DMS114 treated with DMSO at 0.1 percent for 48 hours (cell line): ENCODE measurements at regions not wholly inside any gene's neighbourhood (a gene's known extent, or its start where the extent isn't known, plus 50 kb on each side); places are given as distances from the start of the nearest gene placed in this dataset.
"Not testable (repeated sequence)": the region's sequence is repeated elsewhere in the genome, so short reads cannot be mapped to it uniquely, and the experiment has no call there.

Source experiments
- DNase-seq: peaks from one replicate; lab custom pipeline; 2025; ENCODE audit not compliant: unreplicated experiment; lab: John Stamatoyannopoulos, UW

DNA sequence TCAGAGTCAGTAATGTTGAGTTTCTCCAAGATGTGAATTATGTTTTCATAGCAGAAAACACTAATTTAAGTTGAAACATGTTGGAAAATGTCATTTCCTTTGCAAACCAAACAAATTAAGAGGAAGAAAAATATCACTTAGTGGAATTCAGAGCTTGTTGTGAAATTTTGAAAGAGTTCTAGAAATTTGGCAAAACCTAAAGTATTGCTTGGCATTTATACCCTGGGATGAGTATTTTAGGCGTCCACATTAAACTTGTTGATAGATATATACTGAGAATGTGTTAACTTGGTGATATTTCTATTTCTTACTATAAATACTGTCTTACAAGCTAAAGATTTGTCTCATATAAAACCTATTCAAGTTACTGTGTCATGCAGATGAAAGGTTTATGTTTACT lies 335.2 kb downstream of the NSUN3 start:
- DNase-seq: no peak

- no peak for DNase-seq
Measured at GRCh38 chr3:94401466-94401865, 338.6 kb downstream of the NSUN3 start.

DNA sequence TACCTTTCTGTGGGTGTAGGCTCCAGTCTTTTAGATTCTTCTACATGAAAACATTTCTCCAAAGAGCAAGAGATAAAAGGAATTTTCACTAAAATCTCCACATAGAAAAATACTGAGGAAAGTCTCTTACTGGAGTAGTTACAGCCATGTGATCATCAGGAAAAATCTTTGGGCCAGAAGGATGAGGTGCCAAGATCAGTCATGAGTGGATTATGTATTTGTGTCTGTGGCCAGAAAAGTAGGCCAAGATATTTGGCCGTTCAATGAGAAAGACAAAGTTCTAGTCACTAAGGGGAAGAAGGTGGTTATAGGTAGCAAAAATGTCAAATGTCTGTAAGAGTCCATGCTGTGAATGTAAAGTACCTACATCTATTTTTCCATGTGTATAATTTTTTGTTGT lies 339.3 kb downstream of the NSUN3 start:
- DNase-seq: no peak

GRCh38 chr3:94405258-94406035 lies 342.6 kb downstream of the NSUN3 start:
- no peak for DNase-seq

GRCh38 chr3:94406595-94406994 lies 343.7 kb downstream of the NSUN3 start:
- no peak for DNase-seq

DNA sequence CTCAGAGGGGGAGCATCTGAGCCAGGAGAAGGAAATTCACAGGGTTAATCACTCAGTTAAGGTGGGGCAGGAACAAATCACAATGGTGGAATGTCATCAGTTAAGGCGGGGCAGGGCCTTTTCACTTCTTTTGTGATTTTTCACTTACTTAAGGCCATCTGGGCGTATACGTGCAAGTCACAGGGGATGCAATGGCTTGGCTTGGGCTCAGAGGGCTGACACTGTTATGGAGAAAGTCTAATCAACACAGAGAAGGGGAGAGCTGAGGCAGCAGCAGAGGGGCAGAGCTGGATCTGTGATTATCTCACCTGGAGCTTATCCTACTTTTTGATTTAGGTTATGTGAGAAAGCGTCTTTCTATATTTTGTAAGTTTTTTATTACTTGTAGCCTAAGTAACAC lies 350.1 kb downstream of the NSUN3 start:
- DNase-seq: not testable (repeated sequence)

- no peak for DNase-seq
Measured at GRCh38 chr3:94413336-94414108, 350.7 kb downstream of the NSUN3 start.

- DNase-seq: no peak
Measured at GRCh38 chr3:94414418-94414817, 351.6 kb downstream of the NSUN3 start.

GRCh38 chr3:94416768-94417167 lies 353.9 kb downstream of the NSUN3 start:
- DNase-seq: no peak

GRCh38 chr3:94417963-94418455 lies 355.1 kb downstream of the NSUN3 start:
- no peak for DNase-seq

DNA sequence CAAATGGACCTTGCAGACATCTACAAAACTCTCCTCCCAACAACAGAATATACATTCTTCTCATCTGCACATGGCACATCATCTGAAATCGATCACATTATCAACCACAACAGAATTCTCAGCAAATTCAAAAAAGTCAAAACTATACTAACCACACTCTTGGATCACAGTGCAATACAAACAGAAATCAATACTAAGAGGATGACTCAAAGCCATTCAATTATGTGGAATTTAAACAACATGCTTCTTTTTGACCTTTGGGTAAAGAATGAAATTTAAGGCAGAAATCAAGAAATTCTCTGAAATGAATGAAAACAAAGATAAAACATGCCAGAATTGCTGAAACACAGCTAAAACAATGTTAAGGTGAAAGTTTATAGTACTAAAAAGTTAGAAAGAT lies 358.1 kb downstream of the NSUN3 start:
- DNase-seq: no peak

DNA sequence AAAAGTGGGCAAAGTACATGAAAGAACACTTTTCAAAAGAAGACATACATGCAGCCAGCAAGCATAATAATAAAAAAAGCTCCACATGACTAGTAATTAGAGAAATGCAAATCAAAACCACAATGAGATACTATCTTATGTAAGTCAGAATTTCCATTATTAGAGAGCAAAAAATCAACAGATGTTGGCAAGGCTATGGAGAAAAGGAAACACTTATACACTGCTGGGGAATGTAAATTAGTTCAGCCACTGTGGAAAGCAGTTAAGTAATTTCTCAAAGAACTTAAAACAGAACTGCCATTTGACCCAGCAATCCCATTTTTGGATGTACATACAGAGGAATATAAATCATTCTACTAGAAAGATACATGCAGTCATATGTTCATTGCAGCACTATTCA lies 360.7 kb downstream of the NSUN3 start:
- DNase-seq: no peak

GRCh38 chr3:94429517-94429916 lies 366.7 kb downstream of the NSUN3 start:
- DNase-seq: no peak

- no peak for DNase-seq
Measured at GRCh38 chr3:94431876-94432570, 369.2 kb downstream of the NSUN3 start.

GRCh38 chr3:94433811-94434210 lies 370.9 kb downstream of the NSUN3 start:
- DNase-seq: no peak

DNA sequence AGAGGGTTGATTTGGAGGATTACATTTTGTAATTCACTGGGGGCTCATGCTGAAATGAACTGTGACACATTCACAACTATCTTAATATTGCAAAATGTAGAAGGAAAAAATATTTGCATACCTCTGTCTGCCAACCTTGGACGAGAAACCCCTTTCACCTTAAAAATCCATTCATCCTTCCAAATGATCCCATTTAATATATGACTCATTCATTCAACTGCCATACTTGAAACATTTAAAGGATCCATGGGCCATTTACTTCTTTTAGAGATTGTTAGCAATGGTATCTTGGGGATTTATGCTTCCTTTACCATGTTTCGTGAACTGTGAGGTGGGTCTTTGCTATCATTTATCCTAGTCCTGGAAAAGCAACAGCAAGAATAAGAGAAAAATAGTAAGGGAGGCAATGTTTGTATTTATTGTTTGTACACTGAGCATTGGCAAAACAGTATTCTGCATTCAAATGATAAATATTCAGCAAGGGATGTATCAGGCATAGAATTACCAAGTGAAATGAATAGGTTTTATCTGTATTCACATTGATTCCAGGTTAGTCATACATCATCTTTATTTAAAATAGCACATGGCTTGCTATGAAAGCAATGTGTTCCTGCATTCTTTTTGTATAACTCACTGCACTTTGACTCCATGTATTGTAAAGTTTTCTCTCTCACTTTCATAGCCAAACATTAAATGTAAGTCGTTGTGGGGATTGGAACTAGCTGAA lies 378.1 kb downstream of the NSUN3 start:
- DNase-seq: no peak

DNA sequence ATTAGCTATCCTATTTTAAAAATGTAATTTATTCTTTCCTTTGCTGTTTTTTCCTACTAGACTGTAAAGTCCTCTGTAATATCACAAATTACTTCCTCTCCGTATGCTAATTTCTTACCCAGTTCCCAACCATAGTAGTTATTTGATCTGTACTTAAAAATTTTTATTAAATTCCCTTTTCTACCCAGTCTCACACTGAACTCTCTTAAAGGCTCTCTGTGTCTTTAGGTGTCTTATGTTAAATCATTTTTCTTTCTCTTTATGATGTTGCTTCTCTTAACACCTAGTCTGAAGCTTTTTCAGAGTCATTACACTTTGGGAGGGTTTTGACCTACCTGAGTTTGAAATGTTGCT lies 378.6 kb downstream of the NSUN3 start:
- DNase-seq: no peak

DNA sequence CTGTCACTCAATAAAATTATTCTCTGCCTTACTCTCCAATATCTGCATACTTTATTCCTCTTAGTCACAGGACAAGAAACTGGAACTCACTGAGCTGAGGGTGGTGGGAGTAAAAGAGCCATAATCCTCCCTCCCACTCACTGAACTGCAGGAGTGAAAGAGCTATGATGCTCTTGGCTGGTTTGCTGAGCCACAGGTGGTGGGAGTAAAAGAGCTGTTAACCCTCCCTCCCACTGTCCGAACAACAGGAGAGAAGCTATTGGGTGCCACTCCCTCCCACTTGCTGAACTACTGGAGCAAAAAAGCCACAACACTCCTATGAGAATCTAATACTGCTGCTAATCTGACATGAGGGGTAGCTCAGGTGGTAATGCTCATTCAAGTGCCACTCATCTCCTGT lies 391.0 kb downstream of the NSUN3 start:
- DNase-seq: no peak

DNA sequence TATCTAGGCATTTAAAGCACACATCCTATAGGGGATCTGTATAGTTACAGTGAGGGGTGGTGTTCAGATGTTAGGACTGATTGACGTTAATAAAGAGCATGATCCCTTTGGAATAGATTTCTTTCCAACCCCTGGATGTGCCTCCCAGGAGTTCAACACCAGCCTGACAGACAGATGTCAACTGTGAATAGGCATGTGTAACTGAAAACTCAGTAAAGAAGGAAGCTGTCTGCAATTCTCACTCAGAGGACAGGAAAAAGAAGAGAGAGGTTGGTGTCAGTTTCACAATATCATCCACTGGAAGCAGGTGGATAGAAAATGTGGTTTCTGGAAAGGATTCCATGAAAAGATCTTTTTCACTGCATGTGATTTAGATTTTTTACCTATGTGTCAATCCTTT lies 396.3 kb downstream of the NSUN3 start:
- DNase-seq: no peak

DNA sequence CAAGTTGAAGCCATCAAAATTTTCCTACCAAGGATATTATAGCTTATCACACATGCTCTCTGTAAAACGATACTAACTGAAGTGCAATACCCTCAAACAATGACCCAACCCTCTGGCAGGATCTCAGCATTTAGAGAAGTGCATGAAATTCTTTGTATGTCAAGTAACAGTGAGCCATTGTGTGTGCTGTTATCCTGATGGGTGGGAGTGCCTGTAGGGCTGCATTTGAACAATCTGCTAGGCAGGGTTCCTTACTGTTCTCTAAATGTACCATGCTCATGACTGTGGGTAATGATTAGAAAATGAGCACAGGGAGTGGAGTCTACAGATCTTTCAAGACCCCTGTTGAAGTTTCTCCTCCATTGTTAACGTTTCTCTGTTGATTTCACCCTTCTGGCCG lies 398.1 kb downstream of the NSUN3 start:
- no peak for DNase-seq

- DNase-seq: no peak
Measured at GRCh38 chr3:94462931-94463330, 400.1 kb downstream of the NSUN3 start.
